Stomach (tissue), 8 donors: ENCODE measurements at regions not wholly inside any gene's neighbourhood (a gene's known extent, or its start where the extent isn't known, plus 50 kb on each side); places are given as distances from the start of the nearest gene placed in this dataset.

Source experiments
- DNase-seq, 2 donors: peaks; one replicate each; pipeline versions ENCODE4 v3.0.0 to v3.0.0-alpha.2; 2013 to 2019
- H3K27ac ChIP-seq, 5 donors: fragments of 200-600 bp in 4 of 5; sonication (generic) in 4 of 5; one replicate each; pipeline ENCODE4 v1.5.1; 2013 to 2019; ENCODE audit warnings: mild to moderate bottlenecking in 1 of 5, moderate library complexity in 1 of 5
- H3K27me3 ChIP-seq, 3 donors: fragments of 200-600 bp; sonication (generic); one replicate each; pipeline ENCODE4 v1.5.1; 2017 to 2019; ENCODE audit warnings: mixed run types in 1 of 3
- H3K36me3 ChIP-seq, 4 donors: fragments of 200-600 bp; sonication (generic); 1 replicate in 3 of 4; 2 replicates in 1 of 4; pipeline ENCODE4 v1.5.1; 2016 to 2019
- H3K4me1 ChIP-seq, 4 donors: fragments of 200-600 bp; sonication (generic); one replicate each; pipeline ENCODE4 v1.5.1; 2016 to 2019
- H3K4me3 ChIP-seq, 4 donors: fragments of 200-600 bp; sonication (generic) in 3 of 4; one replicate each; pipeline ENCODE4 v1.5.1; 2016 to 2019; ENCODE audit warnings: mild to moderate bottlenecking in 1 of 4
- H3K9me3 ChIP-seq, 4 donors: fragments of 200-600 bp; sonication (generic); one replicate each; pipeline ENCODE4 v1.5.1; 2016 to 2019
- EP300 ChIP-seq: sonication (generic); formaldehyde crosslinking; IDR thresholded peaks from one replicate; pipeline ENCODE4 v1.6.1; 2017; ENCODE audit warnings: antibody characterized with exemption
- POLR2A ChIP-seq, 4 donors: fragments of 450-650 bp; IDR thresholded peaks; one replicate each; pipeline ENCODE4 v1.6.1; 2016; ENCODE audit warnings: antibody characterized with exemption in 4 of 4, control low read depth in 2 of 4, mild to moderate bottlenecking in 1 of 4, moderate library complexity in 1 of 4
- POLR2AphosphoS5 ChIP-seq, 3 donors: sonication (generic); formaldehyde crosslinking; IDR thresholded peaks; one replicate each; pipeline ENCODE4 v1.6.1; 2016; ENCODE audit warnings: antibody characterized with exemption in 3 of 3
- WGBS, 5 donors: extraction: QIAGEN DNeasy Blood & Tissue Kit in 3 of 5; methylation state at CpG; one replicate each; pipeline versions ENCODE4 v1.1.5 to v1.1.7; 2013 to 2018; 5-methylcytosine and 5-hydroxymethylcytosine counted together
- intact Hi-C: fragments of 100-400 bp; cut with DNase I; formaldehyde crosslinking; loops from one replicate; pipeline ENCODE4 v1.15.1; 2023; ENCODE audit warnings: low total_unique reads
- TF ChIP-seq, protein P1 (sequence below), 7 experiments: fragments of 450-650 bp in 4 of 7; fragments of 200-600 bp in 3 of 7; sonication (generic) in 3 of 7; IDR thresholded peaks; one replicate each; pipeline ENCODE4 v1.5.1; 2016 to 2019; ENCODE audit warnings: antibody characterized with exemption in 7 of 7, control low read depth in 2 of 7, mild to moderate bottlenecking in 1 of 7
- donor health status: healthy with polysubstance abuse.
- donor health status: Bipolar disorder and iron deficiency.
- donor health status: healthy.

DNA sequence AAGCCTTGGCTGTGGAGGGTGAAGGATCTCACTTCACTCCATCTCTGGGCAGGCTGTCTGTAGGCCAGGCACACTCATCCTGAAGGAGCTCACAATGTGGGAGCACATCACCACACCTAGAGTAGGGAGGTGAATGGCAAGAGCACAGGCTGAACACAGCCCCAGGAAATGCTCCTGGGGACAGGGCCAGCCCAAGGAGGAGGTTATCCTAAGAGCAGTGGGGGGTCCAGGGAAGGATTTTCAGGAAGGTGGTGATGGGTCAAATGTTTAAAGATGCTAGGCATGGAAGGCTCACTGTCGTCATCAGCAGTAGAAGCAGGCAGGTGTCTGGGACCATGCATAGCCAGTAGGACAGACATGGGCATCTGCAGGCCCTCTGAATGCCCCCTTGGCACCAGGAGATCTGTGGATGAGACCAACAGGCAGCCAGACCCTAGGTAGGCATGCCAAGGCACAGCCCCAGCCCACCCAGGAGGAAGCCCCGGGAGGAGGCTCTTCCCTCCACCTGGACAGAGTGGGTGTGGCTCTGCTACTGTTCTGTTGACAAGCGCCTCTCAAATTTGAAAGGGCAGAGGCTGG is 91.7 kb upstream of the RAB6C start:
- intact Hi-C loops = no loop called here
- no peak overlapping the region for H3K4me3 ChIP-seq
- H3K36me3 ChIP-seq = no peaks in the 10 kb centered on the region
- H3K4me1 ChIP-seq = no peaks in the 10 kb centered on the region
- 57 to 66% (median 66%) methylated on average over 3 of the region's 3 CpGs for WGBS, 5 donors
- no peak overlapping the region for H3K27ac ChIP-seq
- TF ChIP-seq POLR2A (IDR thresholded peaks at IDR 0.05) = no peak
- H3K9me3 ChIP-seq = no peaks in the 10 kb centered on the region
- peak in 1 of 2 donors; percentile 11 for DNase-seq
- H3K27me3 ChIP-seq = peaks cover 0 to 14% (median 7%) of the 10 kb centered on the region in 3 donors

DNA sequence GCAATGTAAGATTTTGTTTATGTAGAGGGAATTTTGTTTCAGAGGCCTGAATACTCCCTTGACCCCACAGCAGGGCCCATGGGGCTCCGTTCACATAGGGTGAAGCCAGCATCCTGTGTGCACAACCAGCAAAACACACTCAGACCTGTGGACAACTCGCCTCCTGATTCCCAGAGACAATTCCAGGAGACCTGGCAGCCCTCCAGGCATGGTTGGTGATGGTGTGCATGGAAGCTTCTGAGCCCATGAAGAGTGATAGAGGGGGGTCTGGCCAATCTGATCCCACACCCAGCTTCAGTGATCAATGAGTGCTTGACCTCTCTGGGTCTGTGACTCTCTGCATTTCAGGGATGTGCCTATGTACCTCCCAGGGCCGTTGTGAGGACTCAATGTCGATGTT is 91.0 kb upstream of the RAB6C start:
- Histone ChIP-seq H3K36me3 (no peaks in the 10 kb centered on the region), H3K4me1 (no peaks in the 10 kb centered on the region), H3K27me3 (peaks cover 0 to 19% (median 7%) of the 10 kb centered on the region in 3 donors), H3K9me3 (no peaks in the 10 kb centered on the region), H3K4me3 (no peak overlapping the region), H3K27ac (no peak overlapping the region)
- intact Hi-C loops = no loop called here
- TF ChIP-seq POLR2AphosphoS5 (IDR thresholded peaks at IDR 0.05) = no peak
- TF ChIP-seq, protein P1, sequence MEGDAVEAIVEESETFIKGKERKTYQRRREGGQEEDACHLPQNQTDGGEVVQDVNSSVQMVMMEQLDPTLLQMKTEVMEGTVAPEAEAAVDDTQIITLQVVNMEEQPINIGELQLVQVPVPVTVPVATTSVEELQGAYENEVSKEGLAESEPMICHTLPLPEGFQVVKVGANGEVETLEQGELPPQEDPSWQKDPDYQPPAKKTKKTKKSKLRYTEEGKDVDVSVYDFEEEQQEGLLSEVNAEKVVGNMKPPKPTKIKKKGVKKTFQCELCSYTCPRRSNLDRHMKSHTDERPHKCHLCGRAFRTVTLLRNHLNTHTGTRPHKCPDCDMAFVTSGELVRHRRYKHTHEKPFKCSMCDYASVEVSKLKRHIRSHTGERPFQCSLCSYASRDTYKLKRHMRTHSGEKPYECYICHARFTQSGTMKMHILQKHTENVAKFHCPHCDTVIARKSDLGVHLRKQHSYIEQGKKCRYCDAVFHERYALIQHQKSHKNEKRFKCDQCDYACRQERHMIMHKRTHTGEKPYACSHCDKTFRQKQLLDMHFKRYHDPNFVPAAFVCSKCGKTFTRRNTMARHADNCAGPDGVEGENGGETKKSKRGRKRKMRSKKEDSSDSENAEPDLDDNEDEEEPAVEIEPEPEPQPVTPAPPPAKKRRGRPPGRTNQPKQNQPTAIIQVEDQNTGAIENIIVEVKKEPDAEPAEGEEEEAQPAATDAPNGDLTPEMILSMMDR (IDR thresholded peaks at IDR 0.05) = no peak
- DNase-seq = peak in 1 of 2 donors; percentile 24
- 59 to 81% (median 61%) methylated on average over 4 of the region's 4 CpGs for WGBS, 5 donors

DNA sequence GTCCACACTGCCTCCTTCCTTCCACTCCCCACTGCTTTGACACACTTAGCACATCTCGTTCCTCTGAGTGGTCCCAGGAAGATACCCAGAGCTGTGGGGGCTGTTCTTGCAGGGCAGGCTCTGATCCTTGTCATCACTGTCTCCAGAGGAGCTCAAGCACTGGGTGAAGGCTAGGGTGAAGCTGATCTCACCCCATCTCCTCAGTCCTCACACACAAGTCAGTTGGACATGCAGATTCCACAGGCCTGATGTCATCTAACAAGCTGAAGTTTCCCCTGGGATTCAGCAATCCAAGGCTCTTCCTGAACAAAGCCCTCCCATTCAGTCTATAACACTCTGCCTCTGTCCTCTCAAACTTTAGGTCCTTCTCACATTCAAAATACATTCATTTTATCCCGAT is 90.6 kb upstream of the RAB6C start:
- no peak for TF ChIP-seq POLR2A (IDR thresholded peaks at IDR 0.05)
- WGBS, 5 donors = 66 to 82% (median 75%) methylated on average over 2 of the region's 2 CpGs
- no peaks in the 10 kb centered on the region for H3K4me1 ChIP-seq

DNA sequence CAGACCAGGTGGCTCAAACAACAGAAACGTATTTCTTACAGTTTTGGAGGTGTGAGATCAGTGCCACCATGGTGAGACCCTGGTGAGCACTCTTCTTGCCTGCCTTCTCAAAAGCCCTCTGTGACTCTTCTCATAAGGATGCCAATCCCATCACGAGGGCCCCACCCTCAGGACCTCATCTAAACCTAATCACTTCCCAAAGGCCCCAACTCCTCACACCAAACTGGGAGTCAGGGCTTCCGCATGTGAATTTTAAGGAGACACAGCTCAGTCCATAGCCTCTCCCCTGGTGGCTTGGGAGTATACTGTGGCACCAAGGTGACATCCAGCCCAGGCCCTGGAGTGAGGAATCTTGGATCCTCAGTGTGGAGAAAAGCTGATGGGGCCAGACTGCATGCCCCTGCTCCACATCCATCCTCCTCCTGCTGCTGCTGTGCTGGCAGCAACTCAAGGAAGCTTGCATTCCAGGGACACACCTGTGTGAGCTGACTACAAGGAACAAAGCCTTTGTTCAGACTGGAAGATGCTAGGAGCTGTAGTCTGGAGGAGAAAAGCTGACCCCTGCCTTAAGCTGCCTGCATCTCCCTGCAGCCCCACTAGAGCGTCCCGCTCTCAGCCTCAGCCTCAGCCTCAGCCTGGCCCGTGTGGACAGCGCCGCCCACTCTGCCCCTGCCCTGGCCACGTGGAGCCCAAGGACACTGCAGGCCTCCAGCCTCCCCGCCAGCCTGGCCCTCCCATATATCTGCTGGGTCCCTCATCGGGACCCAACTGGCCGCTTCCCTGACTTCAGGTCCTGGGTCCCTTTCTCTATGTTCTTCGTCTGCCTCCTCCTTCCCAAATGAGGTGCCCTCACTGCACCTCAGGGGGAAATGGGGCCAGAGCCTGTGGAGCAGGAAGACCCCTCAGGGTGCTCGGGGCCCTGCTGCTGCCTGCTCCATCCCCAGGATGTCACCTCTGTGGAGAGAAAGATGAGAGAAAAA is 87.8 kb upstream of the RAB6C start:
- TF ChIP-seq POLR2AphosphoS5 (IDR thresholded peaks at IDR 0.05) = no peak
- TF ChIP-seq, protein P1 (IDR thresholded peaks at IDR 0.05) = no peak
- no peak for TF ChIP-seq EP300
- no peak for TF ChIP-seq POLR2A (IDR thresholded peaks at IDR 0.05)
- no peaks in the 10 kb centered on the region for H3K9me3 ChIP-seq
- no peak overlapping the region for H3K27ac ChIP-seq
- intact Hi-C loops = no loop called here
- no peaks in the 10 kb centered on the region for H3K4me1 ChIP-seq
- WGBS, 5 donors = 62 to 67% (median 64%) methylated on average over 14 of the region's 14 CpGs
- H3K36me3 ChIP-seq = no peaks in the 10 kb centered on the region
- no peak overlapping the region for H3K4me3 ChIP-seq
- DNase-seq = peak in 1 of 2 donors; percentile 4
- H3K27me3 ChIP-seq = peaks cover 0 to 34% (median 10%) of the 10 kb centered on the region in 3 donors

More for the DNA sequence above, 90.6 kb upstream of the RAB6C start:
- no peak overlapping the region for H3K4me3 ChIP-seq
- intact Hi-C loops = no loop called here
- DNase-seq = peak in 1 of 2 donors; percentile 32
- H3K9me3 ChIP-seq = no peaks in the 10 kb centered on the region
- H3K36me3 ChIP-seq = no peaks in the 10 kb centered on the region
- peaks cover 0 to 19% (median 7%) of the 10 kb centered on the region in 3 donors for H3K27me3 ChIP-seq
- no peak overlapping the region for H3K27ac ChIP-seq

DNA sequence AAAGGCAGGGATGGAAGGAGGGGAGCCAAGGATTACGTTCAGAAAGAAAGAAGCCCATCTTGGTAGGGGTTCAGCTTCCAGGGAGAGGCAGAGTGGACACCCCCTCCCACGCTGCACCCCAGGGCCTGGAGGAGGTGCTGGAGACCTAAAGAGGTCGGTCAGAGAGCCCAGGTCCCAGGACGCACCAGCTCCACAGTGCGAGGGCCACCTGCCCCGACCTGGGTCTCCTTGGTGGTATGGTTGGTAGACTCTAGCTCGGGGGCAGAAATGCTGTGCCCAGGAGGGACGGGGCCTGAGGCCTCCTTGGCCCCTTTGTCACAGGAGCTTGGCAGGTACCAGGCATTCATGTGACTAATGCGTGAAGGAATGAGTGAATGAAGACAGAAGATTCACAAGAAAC is 87.1 kb upstream of the RAB6C start:
- WGBS, 5 donors = 76 to 84% (median 80%) methylated on average over 5 to 9 of the region's 9 CpGs
- DNase-seq = peak in 1 of 2 donors; percentile 23
- TF ChIP-seq EP300 (no peak), POLR2A (IDR thresholded peaks at IDR 0.05) (no peak), POLR2AphosphoS5 (IDR thresholded peaks at IDR 0.05) (no peak)
- TF ChIP-seq, protein P1 (IDR thresholded peaks at IDR 0.05) = no peak

More for the DNA sequence above, 87.1 kb upstream of the RAB6C start:
- Histone ChIP-seq H3K4me1 (no peaks in the 10 kb centered on the region), H3K9me3 (no peaks in the 10 kb centered on the region), H3K27ac (no peak overlapping the region), H3K27me3 (peaks cover 0 to 38% (median 9%) of the 10 kb centered on the region in 3 donors), H3K36me3 (no peaks in the 10 kb centered on the region), H3K4me3 (no peak overlapping the region)
- intact Hi-C loops = no loop called here
